ENCODE measurements at regions not wholly inside any gene's neighbourhood (a gene's known extent, or its start where the extent isn't known, plus 50 kb on each side); places are given as distances from the start of the nearest gene placed in this dataset.
"Not testable (repeated sequence)": the region's sequence is repeated elsewhere in the genome, so short reads cannot be mapped to it uniquely, and the experiment has no call there.

GRCh38 chrX:486325-486724, 99.6 kb upstream of the PPP2R3B start:
- CTCF ChIA-PET, result no interaction called here
- POLR2A ChIA-PET, result no interaction called here
- no peak overlapping the region for H3K4me3 Mint-ChIP-seq
- intact Hi-C loops (cut with micrococcal nuclease), result no loop called here
- no peaks in the 10 kb centered on the region for H3K4me1 Mint-ChIP-seq (ENCODE audit: low read depth)
- no peaks in the 10 kb centered on the region for H3K27me3 Mint-ChIP-seq
- no peak overlapping the region for H3K27ac Mint-ChIP-seq
- H3K9me3 Mint-ChIP-seq, result no peaks in the 10 kb centered on the region
- H3K36me3 Mint-ChIP-seq, result no peaks in the 10 kb centered on the region
- no peak for DNase-seq

- CTCF ChIA-PET, result no interaction called here
- Mint-ChIP-seq H3K36me3 (no peaks in the 10 kb centered on the region), H3K4me3 (no peak overlapping the region), H3K9me3 (no peaks in the 10 kb centered on the region), H3K4me1 (ENCODE audit: low read depth) (no peaks in the 10 kb centered on the region), H3K27me3 (no peaks in the 10 kb centered on the region), H3K27ac (no peak overlapping the region)
- intact Hi-C loops (cut with micrococcal nuclease), result no loop called here
- POLR2A ChIA-PET, result no interaction called here
- no peak for DNase-seq
Measured at GRCh38 chrX:487836-488235, 101.1 kb upstream of the PPP2R3B start.

DNA sequence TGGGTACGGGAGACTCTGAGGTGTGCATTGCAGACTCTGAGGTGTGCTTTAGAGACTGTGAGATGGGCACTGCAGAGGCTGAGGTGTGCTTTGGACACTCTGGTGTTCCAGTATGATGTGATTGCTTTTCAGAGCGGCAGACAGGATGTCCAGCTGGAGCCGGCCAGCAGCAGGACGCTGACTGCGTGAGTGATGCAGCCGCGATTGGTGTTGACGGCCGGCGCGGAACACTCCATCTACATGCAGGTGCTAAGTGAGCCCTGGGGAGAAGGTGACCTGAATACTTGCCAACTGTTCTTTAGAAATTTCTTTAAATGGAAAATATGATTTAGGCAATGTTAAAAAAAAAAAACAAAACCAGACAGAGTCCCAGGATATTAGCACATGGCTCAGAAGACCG, 103.1 kb upstream of the PPP2R3B start:
- intact Hi-C loops (cut with micrococcal nuclease), result no loop called here
- H3K27ac Mint-ChIP-seq, result no peak overlapping the region
- no peaks in the 10 kb centered on the region for H3K4me1 Mint-ChIP-seq (ENCODE audit: low read depth)
- H3K27me3 Mint-ChIP-seq, result no peaks in the 10 kb centered on the region
- CTCF ChIA-PET, result no interaction called here
- POLR2A ChIA-PET, result no interaction called here
- DNase-seq, result no peak
- peaks cover 3% of the 10 kb centered on the region for H3K9me3 Mint-ChIP-seq
- H3K36me3 Mint-ChIP-seq, result no peaks in the 10 kb centered on the region
- no peak overlapping the region for H3K4me3 Mint-ChIP-seq

GRCh38 chrX:497186-498014, 110.7 kb upstream of the PPP2R3B start:
- intact Hi-C loops (cut with micrococcal nuclease), result no loop called here

DNA sequence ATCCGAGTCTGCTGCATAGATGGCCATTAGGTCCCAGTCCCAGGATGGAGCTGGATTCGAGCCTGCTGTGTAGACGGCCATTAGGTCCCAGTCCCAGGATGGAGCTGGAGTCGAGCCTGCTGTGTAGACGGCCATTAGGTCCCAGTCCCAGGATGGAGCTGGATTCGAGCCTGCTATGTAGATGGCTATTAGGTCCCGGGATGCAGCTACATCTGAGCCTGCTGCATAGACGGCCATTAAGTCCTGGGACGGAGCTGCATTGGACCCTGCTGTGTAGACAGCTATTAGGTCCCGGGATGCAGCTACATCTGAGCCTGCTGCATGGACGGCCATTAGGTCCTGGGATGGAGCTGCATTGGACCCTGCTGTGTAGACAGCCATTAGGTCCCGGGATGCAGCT, 112.2 kb upstream of the PPP2R3B start:
- H3K4me1 Mint-ChIP-seq (ENCODE audit: low read depth); POLR2A ChIA-PET; intact Hi-C loops (cut with micrococcal nuclease); H3K36me3 Mint-ChIP-seq; CTCF ChIA-PET; H3K27ac Mint-ChIP-seq; DNase-seq; H3K4me3 Mint-ChIP-seq: not testable (repeated sequence)
- H3K27me3 Mint-ChIP-seq, result peaks cover 14% of the 10 kb centered on the region
- H3K9me3 Mint-ChIP-seq, result peaks cover 12% of the 10 kb centered on the region

More at GRCh38 chrX:497186-498014, 110.7 kb upstream of the PPP2R3B start:
- Mint-ChIP-seq H3K27ac (no peak overlapping the region), H3K36me3 (no peaks in the 10 kb centered on the region), H3K27me3 (peaks cover 12% of the 10 kb centered on the region), H3K4me3 (no peak overlapping the region), H3K4me1 (ENCODE audit: low read depth) (no peaks in the 10 kb centered on the region), H3K9me3 (peaks cover 10% of the 10 kb centered on the region)
- ChIA-PET CTCF (no interaction called here), POLR2A (no interaction called here)
- DNase-seq, result no peak

- H3K36me3 Mint-ChIP-seq, result no peaks in the 10 kb centered on the region
- H3K27ac Mint-ChIP-seq, result no peak overlapping the region
- no peak for DNase-seq
- intact Hi-C loops (cut with micrococcal nuclease), result no loop called here
- H3K4me1 Mint-ChIP-seq (ENCODE audit: low read depth), result no peaks in the 10 kb centered on the region
- no peak overlapping the region for H3K4me3 Mint-ChIP-seq
- H3K9me3 Mint-ChIP-seq, result peaks cover 12% of the 10 kb centered on the region
- POLR2A ChIA-PET, result no interaction called here
- H3K27me3 Mint-ChIP-seq, result peaks cover 14% of the 10 kb centered on the region
- CTCF ChIA-PET, result no interaction called here
Measured at GRCh38 chrX:499870-500364, 113.2 kb upstream of the PPP2R3B start.

GRCh38 chrX:500481-501010, 113.8 kb upstream of the PPP2R3B start:
- ChIA-PET CTCF (no interaction called here), POLR2A (no interaction called here)
- no peaks in the 10 kb centered on the region for H3K36me3 Mint-ChIP-seq
- H3K27ac Mint-ChIP-seq, result no peak overlapping the region
- H3K9me3 Mint-ChIP-seq, result peaks cover 12% of the 10 kb centered on the region
- intact Hi-C loops (cut with micrococcal nuclease), result no loop called here
- no peaks in the 10 kb centered on the region for H3K4me1 Mint-ChIP-seq (ENCODE audit: low read depth)
- no peak overlapping the region for H3K4me3 Mint-ChIP-seq
- DNase-seq, result no peak
- H3K27me3 Mint-ChIP-seq, result peaks cover 14% of the 10 kb centered on the region

DNA sequence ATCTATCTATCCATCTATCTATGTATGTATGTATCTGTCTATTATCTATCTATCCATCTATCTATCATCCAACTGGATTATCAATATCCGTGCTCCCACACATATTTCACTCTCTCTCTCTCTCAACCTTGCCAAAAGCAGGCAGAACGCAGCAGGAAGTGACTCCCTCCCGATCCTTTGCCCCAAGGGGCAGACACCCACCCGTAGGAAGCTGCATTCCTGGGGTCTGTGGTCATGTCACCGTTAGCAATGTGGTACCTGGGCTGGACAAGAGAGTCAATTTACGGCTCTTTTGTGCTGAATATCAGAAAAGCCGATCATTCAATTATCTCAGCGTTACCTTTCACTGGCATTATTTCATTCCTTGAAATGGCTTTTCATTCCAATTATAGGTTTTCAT, 119.6 kb upstream of the PPP2R3B start:
- POLR2A ChIA-PET, result no interaction called here
- H3K27ac Mint-ChIP-seq, result no peak overlapping the region
- H3K9me3 Mint-ChIP-seq, result peaks cover 37% of the 10 kb centered on the region
- CTCF ChIA-PET, result no interaction called here
- intact Hi-C loops (cut with micrococcal nuclease), result no loop called here
- no peak for DNase-seq
- H3K4me3 Mint-ChIP-seq, result no peak overlapping the region
- H3K4me1 Mint-ChIP-seq (ENCODE audit: low read depth), result no peaks in the 10 kb centered on the region
- H3K27me3 Mint-ChIP-seq, result peaks cover 10% of the 10 kb centered on the region
- no peaks in the 10 kb centered on the region for H3K36me3 Mint-ChIP-seq

- Mint-ChIP-seq H3K4me1 (ENCODE audit: low read depth) (no peaks in the 10 kb centered on the region), H3K27me3 (no peaks in the 10 kb centered on the region), H3K9me3 (peaks cover 26% of the 10 kb centered on the region), H3K27ac (no peak overlapping the region), H3K4me3 (no peak overlapping the region), H3K36me3 (no peaks in the 10 kb centered on the region)
- DNase-seq, result no peak
- intact Hi-C loops (cut with micrococcal nuclease), result no loop called here
- ChIA-PET CTCF (no interaction called here), POLR2A (no interaction called here)
Measured at GRCh38 chrX:508163-508562, 121.5 kb upstream of the PPP2R3B start.

DNA sequence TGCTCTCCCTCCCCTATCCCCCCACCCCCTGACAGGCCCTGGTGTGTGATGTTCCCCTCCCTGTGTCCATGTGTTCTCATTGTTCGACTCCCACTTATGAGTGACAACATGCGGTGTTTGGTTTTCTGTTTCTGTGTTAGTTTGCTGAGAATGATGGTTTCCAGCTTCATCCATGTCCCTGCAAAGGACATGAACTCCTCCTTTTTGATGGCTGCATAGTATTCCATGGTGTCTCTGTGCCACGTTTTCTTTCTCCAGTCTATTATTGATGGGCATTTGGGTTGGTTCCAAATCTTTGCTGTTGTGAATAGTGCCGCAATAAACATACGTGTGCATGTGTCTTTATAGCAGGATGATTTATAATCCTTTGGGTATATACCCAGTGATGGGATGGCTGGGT, 121.8 kb upstream of the SHOX start:
- H3K9me3 Mint-ChIP-seq, result peaks cover 26% of the 10 kb centered on the region
- CTCF ChIA-PET; POLR2A ChIA-PET; H3K36me3 Mint-ChIP-seq; DNase-seq; H3K27me3 Mint-ChIP-seq; H3K4me1 Mint-ChIP-seq (ENCODE audit: low read depth); intact Hi-C loops (cut with micrococcal nuclease); H3K27ac Mint-ChIP-seq; H3K4me3 Mint-ChIP-seq: not testable (repeated sequence)

DNA sequence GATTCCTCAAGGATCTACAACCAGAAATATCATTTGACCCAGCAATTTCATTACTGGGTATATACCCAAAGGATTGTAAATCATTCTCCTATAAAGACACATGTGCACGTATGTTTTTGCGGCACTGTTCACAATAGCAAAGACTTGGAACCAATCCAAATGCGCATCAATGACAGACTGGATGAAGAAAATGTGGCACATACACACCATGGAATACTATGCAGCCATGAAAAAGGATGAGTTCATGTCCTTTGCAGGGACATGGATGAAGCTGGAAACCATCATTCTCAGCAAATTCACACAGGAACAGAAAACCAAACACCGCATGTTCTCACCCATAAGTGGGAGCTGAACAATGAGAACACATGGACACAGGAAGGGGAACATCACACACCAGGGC, 119.5 kb upstream of the SHOX start:
- intact Hi-C loops (cut with micrococcal nuclease); H3K4me3 Mint-ChIP-seq; H3K4me1 Mint-ChIP-seq (ENCODE audit: low read depth); H3K27me3 Mint-ChIP-seq; DNase-seq; H3K36me3 Mint-ChIP-seq; POLR2A ChIA-PET; H3K27ac Mint-ChIP-seq; CTCF ChIA-PET: not testable (repeated sequence)
- H3K9me3 Mint-ChIP-seq, result peaks cover 26% of the 10 kb centered on the region

DNA sequence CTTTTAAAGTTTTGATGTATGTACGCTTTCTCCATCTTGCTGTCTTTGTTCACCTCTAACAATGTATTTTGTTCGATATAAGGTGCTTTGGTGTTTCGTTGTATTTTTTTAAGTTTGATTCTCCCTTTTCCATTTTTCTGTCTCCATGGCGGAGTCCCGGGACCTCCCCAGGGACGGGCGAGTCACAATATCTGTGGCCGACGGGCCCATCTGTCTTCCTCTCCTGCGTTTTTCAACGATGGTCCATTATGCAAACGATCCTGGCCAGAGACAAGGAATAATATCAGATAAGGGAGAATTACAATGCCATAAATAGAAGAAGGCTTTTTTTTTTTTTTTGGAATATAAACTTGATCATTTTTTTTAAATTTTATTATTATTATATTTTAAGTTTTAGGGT, 112.3 kb upstream of the SHOX start:
- intact Hi-C loops (cut with micrococcal nuclease), result no loop called here
- CTCF ChIA-PET, result no interaction called here
- no peaks in the 10 kb centered on the region for H3K27me3 Mint-ChIP-seq
- H3K36me3 Mint-ChIP-seq, result no peaks in the 10 kb centered on the region
- no peak for DNase-seq
- H3K4me1 Mint-ChIP-seq (ENCODE audit: low read depth), result no peaks in the 10 kb centered on the region
- H3K27ac Mint-ChIP-seq, result no peak overlapping the region
- H3K9me3 Mint-ChIP-seq, result peaks cover 9% of the 10 kb centered on the region
- POLR2A ChIA-PET, result no interaction called here
- no peak overlapping the region for H3K4me3 Mint-ChIP-seq

DNA sequence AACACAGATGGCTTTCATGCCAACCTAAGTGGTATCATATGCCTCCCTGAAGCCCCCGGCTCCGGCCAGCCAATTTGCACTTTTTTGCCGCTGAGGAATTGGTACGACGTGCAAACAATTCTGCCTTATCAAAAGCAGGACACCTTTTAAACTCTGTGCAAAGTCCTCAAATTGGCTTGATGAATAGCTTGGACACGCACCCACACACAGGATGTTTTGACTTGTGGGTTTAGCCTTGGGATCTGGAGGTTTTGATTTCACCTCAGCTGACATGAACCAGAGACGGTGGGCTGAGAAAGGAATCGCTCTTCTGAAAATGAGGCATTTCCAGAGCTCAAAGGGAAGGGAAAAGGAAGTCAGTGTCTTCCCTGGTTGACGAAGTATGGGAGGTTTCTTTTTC, 110.8 kb upstream of the SHOX start:
- no peaks in the 10 kb centered on the region for H3K4me1 Mint-ChIP-seq (ENCODE audit: low read depth)
- H3K4me3 Mint-ChIP-seq, result no peak overlapping the region
- no peaks in the 10 kb centered on the region for H3K36me3 Mint-ChIP-seq
- intact Hi-C loops (cut with micrococcal nuclease), result no loop called here
- DNase-seq, result no peak
- H3K27me3 Mint-ChIP-seq, result no peaks in the 10 kb centered on the region
- H3K9me3 Mint-ChIP-seq, result peaks cover 14% of the 10 kb centered on the region
- H3K27ac Mint-ChIP-seq, result no peak overlapping the region
- CTCF ChIA-PET, result no interaction called here
- POLR2A ChIA-PET, result no interaction called here
